Omental fat pad (tissue), 3 donors: ENCODE measurements at regions not wholly inside any gene's neighbourhood (a gene's known extent, or its start where the extent isn't known, plus 50 kb on each side); places are given as distances from the start of the nearest gene placed in this dataset.

Source experiments
- ATAC-seq: fragments of 150-250 bp; one replicate; pipeline ENCODE4 v1.9.1; 2016; ENCODE audit warnings: mild to moderate bottlenecking, moderate library complexity; ENCODE audit not compliant: low FRiP score
- DNase-seq: peaks from one replicate; pipeline ENCODE4 v3.0.0-alpha.2; 2019; ENCODE audit warnings: low spot score
- CTCF ChIP-seq, 3 donors: fragments of 450-650 bp; IDR thresholded peaks; one replicate each; pipeline ENCODE4 v1.5.1; 2016 to 2017; ENCODE audit warnings: antibody characterized with exemption in 3 of 3, mild to moderate bottlenecking in 3 of 3, moderate library complexity in 2 of 3

GRCh38 chr12:114221136-114221833, 184.7 kb downstream of the TBX5 start:
- DNase-seq (no peak), ATAC-seq (no peak)
- TF ChIP-seq CTCF (IDR thresholded peaks at IDR 0.05): no peak

- TF ChIP-seq CTCF (IDR thresholded peaks at IDR 0.05): no peak
- no peak for ATAC-seq
- no peak for DNase-seq
Measured at GRCh38 chr12:114220311-114220710, 185.6 kb downstream of the TBX5 start.

GRCh38 chr12:114218136-114218535, 187.8 kb downstream of the TBX5 start:
- ATAC-seq (no peak), DNase-seq (no peak)
- TF ChIP-seq CTCF (IDR thresholded peaks at IDR 0.05): no peak

- no peak for TF ChIP-seq CTCF (IDR thresholded peaks at IDR 0.05)
- DNase-seq (no peak), ATAC-seq (no peak)
Measured at GRCh38 chr12:114215746-114216145, 190.2 kb downstream of the TBX5 start.

- DNase-seq (no peak), ATAC-seq (no peak)
- TF ChIP-seq CTCF (IDR thresholded peaks at IDR 0.05): no peak
Measured at GRCh38 chr12:114213055-114213581, 192.8 kb downstream of the TBX5 start.

GRCh38 chr12:114209861-114210260, 196.1 kb downstream of the TBX5 start:
- no peak for TF ChIP-seq CTCF (IDR thresholded peaks at IDR 0.05)
- no peak for ATAC-seq

GRCh38 chr12:114206525-114206924, 199.4 kb downstream of the TBX5 start:
- no peak for ATAC-seq
- no peak for TF ChIP-seq CTCF (IDR thresholded peaks at IDR 0.05)
- DNase-seq: no peak

More at GRCh38 chr12:114209861-114210260, 196.1 kb downstream of the TBX5 start:
- no peak for DNase-seq
